Caki2 (cell line): ENCODE measurements at regions not wholly inside any gene's neighbourhood (a gene's known extent, or its start where the extent isn't known, plus 50 kb on each side); places are given as distances from the start of the nearest gene placed in this dataset.

Experiments used
- DNase-seq: peaks from one replicate; pipeline ENCODE4 v3.0.0-alpha.2; 2015; ENCODE audit warnings: low read depth
- in situ Hi-C: cut with HindIII; loops from 2 replicates; pipeline ENCODE4 v1.10.0; 2016; ENCODE audit warnings: low sequenced_read_pairs, low pct_unique_long_range_greater_than_20kb, mixed read lengths

DNA sequence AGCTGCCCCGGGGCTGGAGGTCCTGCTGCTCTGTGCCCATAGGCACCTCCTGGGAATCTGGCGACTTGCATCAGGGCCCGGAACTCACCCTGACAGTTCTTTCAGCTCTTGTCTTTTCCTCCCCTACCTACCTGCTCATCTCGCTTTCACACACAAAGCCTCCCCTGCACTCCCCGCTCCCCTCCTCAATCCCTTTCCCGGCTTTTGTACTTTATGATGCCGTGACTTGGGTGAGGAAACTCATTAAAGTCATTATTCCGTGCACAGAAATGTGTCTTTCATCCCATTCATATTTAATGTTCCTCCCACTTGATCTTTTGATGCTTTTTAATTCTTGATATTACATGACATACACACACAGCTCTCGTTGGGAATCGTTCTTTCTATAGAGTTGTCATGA is 218.6 kb downstream of the RPS24 start:
- in situ Hi-C loops = no loop called here
- no peak for DNase-seq

DNA sequence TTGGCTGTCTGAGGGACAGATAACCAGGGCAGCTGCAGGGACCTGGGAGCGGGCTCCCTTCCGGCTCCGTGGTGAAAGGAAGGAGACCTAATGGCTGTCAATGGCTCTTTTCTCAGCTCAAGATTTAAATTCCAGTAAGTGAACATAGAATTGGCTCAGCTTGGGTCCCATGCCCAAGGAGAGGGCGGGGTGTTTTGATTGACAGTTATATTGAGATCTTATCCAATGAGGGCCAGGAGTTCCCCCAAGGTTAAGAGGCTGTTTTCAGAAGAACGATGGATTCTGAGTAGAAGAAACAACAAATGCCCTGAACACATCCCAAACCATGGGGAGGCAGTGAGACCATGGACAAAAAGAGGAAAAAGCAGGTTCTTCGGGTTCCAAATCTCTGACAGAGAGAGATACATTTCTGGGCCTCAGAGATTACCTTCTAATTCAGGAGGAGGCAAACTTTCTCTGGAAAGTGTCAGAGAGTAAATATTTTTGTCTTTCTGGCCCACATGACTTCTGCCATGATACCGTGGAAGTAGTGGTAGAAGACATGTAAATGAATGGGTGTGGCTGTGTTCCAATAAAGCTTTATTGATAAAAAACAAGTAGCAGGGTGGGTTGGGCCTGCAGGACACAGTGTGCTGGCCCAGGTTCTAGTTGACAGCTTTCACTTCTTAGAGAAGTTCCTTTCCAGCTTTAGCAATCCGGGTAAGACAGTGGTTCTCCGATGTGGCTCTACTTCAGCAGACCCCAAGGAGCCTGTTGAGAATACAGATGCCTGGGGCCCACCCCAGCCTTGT is 219.6 kb downstream of the RPS24 start:
- in situ Hi-C loops = no loop called here
- no peak for DNase-seq

DNA sequence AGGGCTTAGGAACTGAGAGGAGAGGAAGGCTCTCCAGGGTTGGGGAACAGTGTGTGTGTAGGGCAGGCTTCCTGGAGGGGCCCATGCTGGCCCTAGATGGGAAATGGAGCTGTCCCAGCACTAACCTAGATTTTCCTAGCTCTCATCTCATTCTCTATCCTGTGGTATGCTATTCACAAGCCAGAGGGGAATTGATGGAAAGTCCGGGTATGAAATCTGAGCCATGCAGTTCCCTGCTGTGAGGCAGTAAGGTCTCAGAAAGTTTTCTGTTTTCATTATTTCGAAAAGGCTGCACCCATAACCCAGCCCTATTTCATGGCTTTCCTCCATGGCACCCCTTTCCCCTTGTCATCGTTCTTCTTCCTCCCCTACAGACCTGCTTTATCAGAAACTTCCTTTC is 220.3 kb downstream of the RPS24 start:
- DNase-seq = no peak
- in situ Hi-C loops = no loop called here

DNA sequence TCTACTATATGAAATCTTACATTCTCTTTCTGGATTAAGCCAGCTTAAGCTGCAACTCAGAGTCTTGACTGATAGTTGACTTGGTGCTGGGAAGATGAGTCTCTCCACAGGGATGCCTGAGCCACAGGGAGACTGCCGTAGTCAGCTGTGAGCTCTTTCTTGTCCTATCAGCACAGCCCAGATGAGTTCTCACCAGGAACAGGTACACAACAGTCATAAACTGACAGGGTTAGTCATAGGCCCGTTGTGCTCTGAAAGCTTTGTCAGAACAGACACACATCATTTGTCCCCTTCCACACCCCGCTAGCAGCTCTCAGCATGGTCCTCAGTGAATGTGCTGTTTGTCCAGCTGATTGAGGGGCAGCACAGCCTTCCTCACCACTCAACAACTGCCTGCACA is 221.6 kb downstream of the RPS24 start:
- no peak for DNase-seq
- in situ Hi-C loops = no loop called here

DNA sequence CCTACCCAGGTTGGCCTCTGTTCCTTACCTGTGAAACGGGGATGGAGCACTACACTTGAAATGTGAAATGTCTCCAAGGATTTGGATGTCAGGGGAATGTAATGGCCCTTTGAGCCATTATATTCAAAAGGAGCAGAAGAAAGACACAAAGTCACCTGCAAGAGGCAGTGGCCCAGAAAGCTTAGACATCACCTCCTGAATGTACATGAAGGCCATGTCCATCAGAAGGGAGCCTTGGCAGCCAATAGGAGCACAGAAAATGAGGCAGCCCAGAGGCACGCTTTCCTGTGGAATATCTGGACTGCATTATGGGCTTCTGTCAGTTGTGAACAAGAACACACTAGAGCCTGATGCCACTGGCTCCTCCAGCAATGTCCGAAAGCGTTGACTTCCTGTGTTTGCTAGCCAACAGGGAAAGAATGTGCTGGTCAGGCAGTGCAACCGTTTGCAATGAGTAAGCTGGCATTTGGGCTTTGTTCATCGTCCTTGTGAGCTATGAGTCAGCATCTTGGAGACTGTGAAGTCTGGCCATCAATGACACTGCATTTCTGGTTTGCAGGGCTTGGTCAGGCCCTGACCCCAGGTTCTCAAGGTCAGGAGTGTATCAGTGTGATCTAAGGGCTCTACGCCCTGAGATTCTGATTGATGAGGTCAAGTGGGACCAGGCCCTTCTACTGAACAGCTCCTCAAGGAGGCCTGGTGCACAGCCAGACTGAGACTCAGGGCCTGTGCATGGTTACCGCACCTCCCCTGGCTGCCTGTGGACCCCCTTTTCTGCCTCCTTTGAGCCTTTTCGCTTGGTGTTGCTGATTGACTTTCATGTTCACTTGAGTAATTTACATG is 222.4 kb downstream of the RPS24 start:
- DNase-seq = peak; percentile 81
- in situ Hi-C loops = no loop called here

DNA sequence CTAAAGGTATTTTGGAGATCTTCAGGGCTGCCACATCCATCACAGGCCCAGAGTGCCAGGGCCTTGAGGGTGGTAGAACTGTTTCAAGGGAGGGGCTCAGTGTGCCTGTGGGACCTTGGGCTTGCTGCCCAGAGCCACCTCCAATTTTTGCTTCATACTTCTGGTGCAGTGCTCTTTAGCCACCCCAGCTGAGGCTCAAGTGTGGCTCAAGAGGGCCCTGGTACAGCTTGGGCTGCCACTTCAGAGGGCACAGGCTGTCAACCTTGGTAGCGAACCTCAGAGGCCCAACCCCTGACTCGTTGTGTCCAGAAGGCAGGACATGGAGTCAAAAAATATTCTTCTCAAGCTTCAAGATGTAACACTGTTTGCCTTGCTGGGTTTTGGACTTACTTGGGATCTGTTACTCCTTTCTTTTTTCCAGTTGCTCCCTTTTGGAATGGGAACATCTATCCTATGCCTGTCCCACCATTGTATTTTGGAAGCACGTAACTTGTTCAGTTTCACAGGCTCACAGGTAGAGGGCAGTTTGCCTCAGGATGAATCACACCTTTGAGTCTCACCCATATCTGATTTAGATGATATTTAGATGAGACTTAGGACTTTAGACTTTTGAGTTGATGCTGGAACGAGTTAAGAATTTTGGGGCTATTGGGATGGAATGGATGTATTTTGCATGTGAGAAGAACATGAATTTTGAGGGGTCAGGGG is 224.8 kb downstream of the RPS24 start:
- in situ Hi-C loops = no loop called here
- DNase-seq = no peak

DNA sequence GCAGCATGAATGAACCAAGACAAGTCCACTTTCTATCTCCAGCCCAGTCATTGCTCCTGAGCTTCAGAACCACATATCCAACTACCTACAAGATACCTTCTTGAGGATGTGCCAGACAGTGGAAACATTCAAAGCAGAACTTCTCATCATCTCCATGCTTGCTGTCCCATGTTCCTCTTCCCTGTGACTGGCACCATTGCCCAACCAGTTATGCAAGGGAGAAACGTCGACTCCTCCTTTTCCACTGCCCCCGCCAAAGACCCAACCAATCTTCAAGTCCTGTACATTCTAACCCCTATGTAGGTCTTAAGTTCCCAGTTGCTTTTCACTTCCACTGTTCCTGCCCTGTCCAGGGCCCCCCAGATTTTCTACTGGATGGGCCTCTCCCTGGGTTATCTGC is 225.7 kb downstream of the RPS24 start:
- DNase-seq = no peak
- in situ Hi-C loops = no loop called here

DNA sequence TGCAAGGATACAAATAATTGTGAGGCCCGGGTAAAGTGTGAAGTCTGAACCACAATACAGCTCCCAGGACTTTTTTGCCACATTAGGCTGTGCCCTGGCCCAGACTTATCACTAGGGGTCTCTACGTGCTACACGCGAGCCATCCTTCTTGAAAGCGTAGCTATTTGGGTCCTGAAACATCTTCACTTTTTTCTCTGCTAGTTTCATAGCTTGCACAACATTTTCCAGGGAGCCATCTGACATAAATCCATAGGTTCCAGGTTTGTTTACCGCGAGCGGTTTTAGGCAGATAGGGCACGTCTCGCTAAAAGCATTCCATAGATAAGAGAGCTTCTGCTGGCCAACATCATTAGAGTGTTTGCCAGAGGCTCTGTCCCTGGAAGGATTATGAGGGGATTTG is 226.5 kb downstream of the RPS24 start:
- DNase-seq = no peak

DNA sequence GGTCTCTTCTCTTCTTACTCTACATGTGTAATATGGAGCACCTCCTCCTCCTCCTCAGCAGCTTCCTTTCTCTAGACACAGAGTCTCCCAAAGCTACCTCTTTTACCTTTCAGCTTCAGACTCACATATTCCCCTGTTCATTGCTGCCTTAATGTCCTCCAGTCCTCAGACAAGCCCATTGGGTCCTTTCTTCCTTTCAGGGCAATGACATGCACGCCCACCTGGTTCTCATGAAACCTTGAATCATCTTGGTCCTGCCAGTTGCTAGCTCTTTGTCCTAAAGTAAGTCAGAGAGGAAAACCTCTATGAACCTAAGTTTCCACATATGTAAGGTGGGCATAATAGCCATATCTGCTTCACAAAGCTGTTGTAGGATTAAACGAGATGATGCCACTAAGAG is 227.0 kb downstream of the RPS24 start:
- no peak for DNase-seq
- in situ Hi-C loops = no loop called here

More for the DNA sequence above, 226.5 kb downstream of the RPS24 start:
- in situ Hi-C loops = no loop called here

DNA sequence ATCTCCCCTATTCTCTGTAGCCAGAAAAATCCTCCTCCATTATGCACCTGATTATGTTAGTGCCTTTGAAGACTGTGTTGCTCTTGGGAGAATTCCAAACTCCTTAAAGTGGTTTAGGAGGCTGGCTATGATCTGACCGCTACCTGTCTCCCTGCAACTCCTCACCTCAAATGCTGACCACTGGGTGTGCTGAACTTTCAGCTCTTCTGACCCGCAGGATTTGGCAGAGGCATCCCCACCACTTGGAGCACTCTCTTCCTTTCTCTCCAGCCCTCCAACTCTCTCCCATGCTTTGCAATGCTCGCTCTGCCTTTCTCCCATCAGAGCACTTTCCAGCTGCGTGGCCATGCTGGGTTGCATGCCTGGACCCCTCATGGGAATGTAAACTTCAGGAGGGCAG is 227.6 kb downstream of the RPS24 start:
- in situ Hi-C loops = no loop called here
- DNase-seq = no peak

DNA sequence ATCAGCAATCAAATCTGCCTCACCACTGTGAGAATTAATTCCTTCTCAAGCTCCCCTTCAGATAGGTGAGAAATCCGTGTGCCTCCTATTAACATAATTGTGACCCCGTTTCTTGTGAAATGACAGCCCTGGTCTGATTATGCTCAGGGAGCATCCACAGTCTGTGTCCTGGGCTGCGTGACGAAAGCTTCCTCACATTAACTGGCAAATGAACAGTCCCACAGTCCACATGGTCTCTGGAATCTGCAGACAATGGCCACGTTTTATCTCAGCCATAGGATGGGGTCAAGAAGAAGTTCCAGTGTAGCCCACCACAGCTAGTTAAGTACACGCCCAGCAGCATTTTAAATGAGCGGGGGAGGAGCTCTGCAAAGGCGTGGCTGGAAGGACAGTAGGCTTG is 229.2 kb downstream of the RPS24 start:
- DNase-seq = no peak
- in situ Hi-C loops = no loop called here

DNA sequence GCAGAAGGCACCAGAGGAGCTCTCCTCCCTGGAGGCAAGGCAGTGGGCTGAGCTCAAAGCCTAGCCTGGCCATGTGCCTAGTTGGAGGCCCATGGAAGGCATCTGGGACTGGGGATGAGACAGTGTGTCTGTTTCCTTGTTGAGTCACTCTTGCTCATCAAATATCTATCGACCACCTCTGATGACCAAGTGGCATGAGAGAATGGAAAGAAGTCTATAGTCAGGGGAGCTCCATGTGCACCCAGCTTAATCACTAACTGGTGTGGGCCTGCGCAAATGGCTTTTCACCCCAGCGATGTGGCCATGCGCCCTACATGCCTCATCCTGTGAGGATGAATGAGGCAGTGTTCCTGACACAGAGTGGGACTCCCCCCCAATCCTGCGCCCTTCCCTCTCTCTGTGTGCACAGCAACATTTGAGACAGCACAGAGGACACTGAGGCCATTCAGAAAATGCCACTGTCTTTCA is 229.9 kb downstream of the RPS24 start:
- in situ Hi-C loops = no loop called here
- peak; percentile 28 for DNase-seq

DNA sequence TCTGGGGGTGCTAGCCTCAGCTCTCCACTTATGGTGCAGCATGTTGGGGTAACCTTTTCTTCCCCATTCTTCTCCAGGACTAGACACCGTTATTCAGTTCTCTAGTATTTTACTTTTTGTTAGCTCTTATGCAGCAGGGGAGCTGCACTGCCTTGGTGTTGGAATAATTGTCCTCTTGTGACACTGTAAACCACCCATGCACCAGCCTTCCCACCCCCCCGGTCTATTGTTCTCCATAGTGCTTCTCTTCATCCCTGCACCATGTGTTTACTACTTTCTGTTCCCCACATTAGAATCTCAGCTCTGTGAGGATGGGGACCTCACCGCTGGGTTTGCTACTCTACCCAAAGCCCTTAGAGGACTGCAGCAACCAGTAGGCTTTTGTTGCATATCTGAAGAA is 230.7 kb downstream of the RPS24 start:
- in situ Hi-C loops = no loop called here

DNA sequence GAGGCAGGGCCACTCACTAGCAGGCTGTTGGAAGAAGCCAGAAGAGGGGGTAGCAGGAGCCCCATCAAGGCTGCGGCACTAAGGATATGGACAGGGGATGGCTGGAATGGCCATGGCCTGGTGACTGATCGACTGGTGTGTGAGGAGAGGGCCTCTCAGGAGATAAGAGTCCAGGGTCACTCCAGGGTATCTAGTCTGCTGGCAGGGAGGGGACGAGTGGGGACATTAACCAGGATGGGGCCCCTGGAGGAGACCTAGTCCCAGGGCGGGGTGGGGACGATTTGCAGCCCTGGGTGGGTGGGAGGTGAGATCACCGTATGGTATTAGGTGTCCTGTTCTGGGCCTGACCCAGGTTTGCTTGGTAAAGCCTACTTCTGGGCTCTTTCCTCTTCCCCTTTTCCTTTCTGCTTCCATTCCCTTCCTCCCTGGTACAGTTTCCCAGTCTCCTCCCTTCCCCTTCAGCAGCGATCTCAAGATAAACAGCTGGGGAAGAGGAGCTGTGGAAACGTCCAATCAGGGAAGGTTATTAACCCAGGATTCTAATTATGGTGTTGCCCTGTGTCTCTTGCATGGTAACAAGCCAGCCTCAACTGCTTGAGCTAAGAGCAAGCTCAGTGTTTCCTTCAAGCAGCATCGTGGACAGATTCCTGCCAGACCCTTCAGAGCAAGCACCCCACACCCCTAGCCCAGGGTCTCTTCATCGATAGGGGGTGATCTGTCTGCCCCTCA is 233.2 kb downstream of the RPS24 start:
- in situ Hi-C loops = no loop called here
- no peak for DNase-seq

More for the DNA sequence above, 230.7 kb downstream of the RPS24 start:
- DNase-seq = no peak

DNA sequence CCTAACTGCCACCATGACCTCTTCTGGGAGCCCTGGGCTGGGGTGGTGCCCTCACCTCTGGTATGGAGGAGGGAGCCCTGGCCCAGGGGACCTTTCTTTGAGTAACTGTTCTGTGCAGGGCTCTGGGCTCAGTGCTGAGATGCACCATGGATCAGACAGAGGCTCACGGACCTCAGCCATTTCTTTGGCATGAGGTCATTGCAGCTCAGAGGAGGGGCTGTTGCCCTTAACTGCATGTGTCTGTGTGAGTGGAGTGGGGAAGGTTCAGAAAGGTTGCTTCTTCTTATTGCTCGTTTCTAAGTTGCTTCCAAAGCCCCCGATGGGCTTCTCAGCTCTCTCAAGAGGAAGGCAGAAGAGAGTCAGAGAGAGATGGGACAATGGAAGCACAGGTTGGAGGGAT is 233.9 kb downstream of the RPS24 start:
- in situ Hi-C loops = no loop called here
- DNase-seq = no peak

DNA sequence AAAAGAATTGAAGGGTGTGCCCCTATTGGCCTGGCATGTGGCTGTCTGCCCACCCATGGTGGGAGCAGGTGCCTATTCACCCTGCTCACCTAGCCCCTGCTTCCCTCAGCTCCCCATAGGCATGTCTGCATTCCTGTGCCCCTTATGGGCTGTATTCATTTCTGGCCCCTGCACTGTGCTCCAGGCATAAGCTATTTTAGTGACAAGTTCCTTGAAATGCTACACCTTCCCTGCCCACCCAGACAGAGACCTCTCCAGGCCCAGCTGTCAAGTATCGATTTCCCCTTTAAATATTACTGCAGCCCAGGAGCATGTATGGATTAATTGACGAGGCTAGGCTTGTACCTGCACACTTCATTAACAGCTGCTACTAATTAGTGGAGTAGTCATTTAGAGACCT is 235.4 kb downstream of the RPS24 start:
- no peak for DNase-seq

DNA sequence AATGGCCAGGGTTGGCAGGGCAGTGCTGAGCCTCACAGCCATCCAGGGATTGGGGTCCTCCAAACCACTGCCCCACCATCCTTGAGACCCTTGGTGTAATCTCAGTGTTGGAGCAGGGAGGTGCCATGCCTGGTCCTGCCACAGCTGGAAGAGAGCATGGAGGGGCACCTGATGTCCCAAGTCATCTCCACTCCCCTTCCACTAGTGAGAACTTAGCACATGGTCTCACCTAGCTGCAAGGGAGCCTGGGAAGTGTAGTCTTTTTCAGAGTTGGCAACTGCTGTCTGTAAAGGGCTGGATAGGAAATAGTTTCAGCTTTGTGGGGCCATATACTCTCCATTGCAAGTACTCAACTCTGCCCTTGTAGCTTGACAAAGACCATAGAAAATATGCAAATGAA is 238.7 kb downstream of the RPS24 start:
- in situ Hi-C loops = no loop called here

More for the DNA sequence above, 235.4 kb downstream of the RPS24 start:
- in situ Hi-C loops = no loop called here

DNA sequence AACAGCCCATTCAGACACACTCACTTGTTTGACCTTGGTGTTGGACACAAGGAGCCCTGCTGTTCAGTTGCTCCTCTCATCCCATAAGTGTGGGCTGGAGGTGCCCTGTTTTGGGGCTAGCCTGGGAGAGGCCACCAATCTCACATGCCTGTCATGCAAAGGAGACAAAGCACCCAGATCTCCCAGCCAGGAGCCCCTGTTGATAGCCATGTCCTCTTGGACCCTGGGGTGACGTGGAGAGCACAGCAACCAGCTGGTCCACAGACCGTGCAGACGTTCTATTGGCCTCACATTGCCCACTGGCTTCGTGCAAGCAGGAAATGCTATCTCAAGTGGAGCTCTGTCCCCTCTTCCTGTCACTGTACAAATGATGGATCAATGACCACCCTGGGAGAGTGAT is 240.8 kb downstream of the RPS24 start:
- in situ Hi-C loops = no loop called here

More for the DNA sequence above, 238.7 kb downstream of the RPS24 start:
- DNase-seq = no peak

More for the DNA sequence above, 240.8 kb downstream of the RPS24 start:
- DNase-seq = no peak
